ENCODE measurements at regions not wholly inside any gene's neighbourhood (a gene's known extent, or its start where the extent isn't known, plus 50 kb on each side); places are given as distances from the start of the nearest gene placed in this dataset.
A peak's percentile ranks its signal among the peaks of the same experiment; 100 is the strongest.

DNA sequence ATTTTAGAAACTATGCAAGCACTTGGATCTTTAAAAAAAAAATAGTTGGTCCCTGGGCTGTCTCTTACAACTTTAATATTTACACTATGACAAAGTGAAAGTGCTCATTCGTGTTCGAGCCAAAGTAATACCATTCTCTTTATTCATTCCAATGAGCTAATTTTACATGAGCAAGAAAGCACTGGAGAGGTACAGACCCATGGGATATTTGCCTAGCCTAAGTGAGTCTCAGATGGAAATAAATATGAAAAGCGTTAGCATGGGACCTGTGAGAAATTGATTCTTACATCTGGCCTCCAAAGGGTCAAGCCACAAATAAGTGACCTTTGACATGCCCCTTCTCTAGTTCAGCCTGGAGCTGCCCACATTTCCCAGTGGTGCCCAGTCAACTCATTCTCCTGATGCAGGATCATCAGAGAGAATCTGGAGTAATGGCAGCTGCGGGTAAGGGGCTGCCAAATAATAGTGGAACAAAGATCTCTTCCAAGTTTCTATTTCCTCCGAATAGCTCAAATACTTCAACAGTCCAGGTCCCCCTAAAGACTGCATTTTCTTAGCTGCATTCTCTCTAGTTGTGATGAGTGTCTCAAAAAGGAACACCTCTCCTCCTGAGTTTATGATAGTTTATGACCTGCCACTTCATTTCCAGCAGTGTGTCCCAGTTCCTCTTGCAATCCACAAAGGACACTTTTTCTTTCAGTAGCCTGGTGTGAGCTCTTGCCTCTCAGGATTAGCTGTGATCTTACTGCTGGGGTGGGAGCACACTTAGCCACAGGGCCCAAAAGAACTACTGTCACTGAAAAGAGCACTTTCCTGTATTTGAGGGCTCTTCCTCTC is 208.2 kb downstream of the DAD1 start:
- H3K27me3 ChIP-seq (ENCODE audit: control insufficient read depth, insufficient read depth, low read length): no peaks in the 10 kb centered on the region; the same call in none of the 2 replicates
- intact Hi-C loops (cut with micrococcal nuclease; ENCODE audit: unreplicated experiment): no loop called here
- no peak overlapping the region for H3K4me3 ChIP-seq (ENCODE audit: low read depth in 2 of 2, low read length in 2 of 2)
- no peaks in the 10 kb centered on the region for H3K4me1 ChIP-seq (ENCODE audit: control insufficient read depth, insufficient read depth, low read length)
- no peaks in the 10 kb centered on the region for H3K36me3 ChIP-seq (ENCODE audit: control insufficient read depth, insufficient read depth, low read length)
- H3K27ac ChIP-seq (ENCODE audit: low read length): no peak overlapping the region
- POLR2A ChIA-PET: no interaction called here
- TF ChIP-seq POLR2AphosphoS5 (IDR thresholded peaks at IDR 0.05; ENCODE audit: low read depth, low read length): no peak
- TF ChIP-seq, protein P1, sequence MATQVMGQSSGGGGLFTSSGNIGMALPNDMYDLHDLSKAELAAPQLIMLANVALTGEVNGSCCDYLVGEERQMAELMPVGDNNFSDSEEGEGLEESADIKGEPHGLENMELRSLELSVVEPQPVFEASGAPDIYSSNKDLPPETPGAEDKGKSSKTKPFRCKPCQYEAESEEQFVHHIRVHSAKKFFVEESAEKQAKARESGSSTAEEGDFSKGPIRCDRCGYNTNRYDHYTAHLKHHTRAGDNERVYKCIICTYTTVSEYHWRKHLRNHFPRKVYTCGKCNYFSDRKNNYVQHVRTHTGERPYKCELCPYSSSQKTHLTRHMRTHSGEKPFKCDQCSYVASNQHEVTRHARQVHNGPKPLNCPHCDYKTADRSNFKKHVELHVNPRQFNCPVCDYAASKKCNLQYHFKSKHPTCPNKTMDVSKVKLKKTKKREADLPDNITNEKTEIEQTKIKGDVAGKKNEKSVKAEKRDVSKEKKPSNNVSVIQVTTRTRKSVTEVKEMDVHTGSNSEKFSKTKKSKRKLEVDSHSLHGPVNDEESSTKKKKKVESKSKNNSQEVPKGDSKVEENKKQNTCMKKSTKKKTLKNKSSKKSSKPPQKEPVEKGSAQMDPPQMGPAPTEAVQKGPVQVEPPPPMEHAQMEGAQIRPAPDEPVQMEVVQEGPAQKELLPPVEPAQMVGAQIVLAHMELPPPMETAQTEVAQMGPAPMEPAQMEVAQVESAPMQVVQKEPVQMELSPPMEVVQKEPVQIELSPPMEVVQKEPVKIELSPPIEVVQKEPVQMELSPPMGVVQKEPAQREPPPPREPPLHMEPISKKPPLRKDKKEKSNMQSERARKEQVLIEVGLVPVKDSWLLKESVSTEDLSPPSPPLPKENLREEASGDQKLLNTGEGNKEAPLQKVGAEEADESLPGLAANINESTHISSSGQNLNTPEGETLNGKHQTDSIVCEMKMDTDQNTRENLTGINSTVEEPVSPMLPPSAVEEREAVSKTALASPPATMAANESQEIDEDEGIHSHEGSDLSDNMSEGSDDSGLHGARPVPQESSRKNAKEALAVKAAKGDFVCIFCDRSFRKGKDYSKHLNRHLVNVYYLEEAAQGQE (IDR thresholded peaks at IDR 0.05; ENCODE audit: insufficient read depth in 1 of 2, low read depth in 2 of 2, low read length in 1 of 2): no peak
- TF ChIP-seq TCF7L2 (IDR thresholded peaks at IDR 0.05; ENCODE audit: low read depth, low read length): no peak
- no peak for TF ChIP-seq SIN3A (IDR thresholded peaks at IDR 0.05; ENCODE audit: borderline replicate concordance, insufficient read depth, low read depth, low read length)
- TF ChIP-seq, protein P2, sequence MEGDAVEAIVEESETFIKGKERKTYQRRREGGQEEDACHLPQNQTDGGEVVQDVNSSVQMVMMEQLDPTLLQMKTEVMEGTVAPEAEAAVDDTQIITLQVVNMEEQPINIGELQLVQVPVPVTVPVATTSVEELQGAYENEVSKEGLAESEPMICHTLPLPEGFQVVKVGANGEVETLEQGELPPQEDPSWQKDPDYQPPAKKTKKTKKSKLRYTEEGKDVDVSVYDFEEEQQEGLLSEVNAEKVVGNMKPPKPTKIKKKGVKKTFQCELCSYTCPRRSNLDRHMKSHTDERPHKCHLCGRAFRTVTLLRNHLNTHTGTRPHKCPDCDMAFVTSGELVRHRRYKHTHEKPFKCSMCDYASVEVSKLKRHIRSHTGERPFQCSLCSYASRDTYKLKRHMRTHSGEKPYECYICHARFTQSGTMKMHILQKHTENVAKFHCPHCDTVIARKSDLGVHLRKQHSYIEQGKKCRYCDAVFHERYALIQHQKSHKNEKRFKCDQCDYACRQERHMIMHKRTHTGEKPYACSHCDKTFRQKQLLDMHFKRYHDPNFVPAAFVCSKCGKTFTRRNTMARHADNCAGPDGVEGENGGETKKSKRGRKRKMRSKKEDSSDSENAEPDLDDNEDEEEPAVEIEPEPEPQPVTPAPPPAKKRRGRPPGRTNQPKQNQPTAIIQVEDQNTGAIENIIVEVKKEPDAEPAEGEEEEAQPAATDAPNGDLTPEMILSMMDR (IDR thresholded peaks at IDR 0.05): no peak
- in situ Hi-C loops (cut with HindIII; ENCODE audit: low pct_unique_long_range_greater_than_20kb, low sequenced_read_pairs): no loop called here
- CTCF ChIA-PET: no interaction called here
- BruUV-seq (replicated peaks): no TSS peak
- no peak for ATAC-seq
- H3K9me3 ChIP-seq (ENCODE audit: control insufficient read depth, insufficient read depth, low read depth, low read length): no peaks in the 10 kb centered on the region
- peak; percentile 22 for DNase-seq (ENCODE audit: low read depth, low spot score)

DNA sequence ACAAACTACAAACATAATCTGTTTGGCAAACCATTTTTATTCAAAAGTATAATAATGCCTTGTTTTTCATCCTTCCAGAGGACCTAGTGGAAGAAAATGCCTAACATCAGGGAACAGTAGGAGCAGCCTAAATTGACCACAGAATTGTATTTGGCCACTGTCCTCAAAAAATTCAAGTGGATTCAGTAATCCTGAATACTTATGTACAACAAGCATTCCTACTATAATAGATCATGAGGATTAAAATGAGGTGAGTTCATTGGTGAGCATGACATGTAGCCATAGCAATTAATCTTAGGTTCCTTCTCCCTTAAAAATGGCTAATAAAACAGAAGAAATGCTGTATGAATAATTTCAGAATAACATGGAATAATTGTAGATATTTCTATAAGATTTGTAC is 209.3 kb downstream of the DAD1 start:
- ChIA-PET CTCF (no interaction called here), POLR2A (no interaction called here)
- in situ Hi-C loops (cut with HindIII; ENCODE audit: low pct_unique_long_range_greater_than_20kb, low sequenced_read_pairs): no loop called here
- Histone ChIP-seq H3K36me3 (ENCODE audit: control insufficient read depth, insufficient read depth, low read length) (no peaks in the 10 kb centered on the region), H3K27me3 (ENCODE audit: control insufficient read depth, insufficient read depth, low read length) (no peaks in the 10 kb centered on the region; the same call in none of the 2 replicates), H3K4me3 (ENCODE audit: low read depth in 2 of 2, low read length in 2 of 2) (no peak overlapping the region), H3K27ac (ENCODE audit: low read length) (no peak overlapping the region), H3K9me3 (ENCODE audit: control insufficient read depth, insufficient read depth, low read depth, low read length) (no peaks in the 10 kb centered on the region), H3K4me1 (ENCODE audit: control insufficient read depth, insufficient read depth, low read length) (no peaks in the 10 kb centered on the region)
- ATAC-seq (no peak), DNase-seq (ENCODE audit: low read depth, low spot score) (no peak)
- TF ChIP-seq SIN3A (IDR thresholded peaks at IDR 0.05; ENCODE audit: borderline replicate concordance, insufficient read depth, low read depth, low read length): no peak
- no peak for TF ChIP-seq POLR2AphosphoS5 (IDR thresholded peaks at IDR 0.05; ENCODE audit: low read depth, low read length)
- TF ChIP-seq, protein P1 (IDR thresholded peaks at IDR 0.05; ENCODE audit: insufficient read depth in 1 of 2, low read depth in 2 of 2, low read length in 1 of 2): no peak
- TF ChIP-seq, protein P2 (IDR thresholded peaks at IDR 0.05): no peak
- TF ChIP-seq TCF7L2 (IDR thresholded peaks at IDR 0.05; ENCODE audit: low read depth, low read length): no peak
- intact Hi-C loops (cut with micrococcal nuclease; ENCODE audit: unreplicated experiment): no loop called here
- BruUV-seq (replicated peaks): no TSS peak
